Prostate gland (tissue), 2 donors: ENCODE measurements at regions not wholly inside any gene's neighbourhood (a gene's known extent, or its start where the extent isn't known, plus 50 kb on each side); places are given as distances from the start of the nearest gene placed in this dataset. TPM values are rescaled to one million over a fixed set of nuclear protein-coding genes. Genes with fewer than 3 reads are reported as not detected.
"Not testable (repeated sequence)": the region's sequence is repeated elsewhere in the genome, so short reads cannot be mapped to it uniquely, and the experiment has no call there.

Experiments used
- DNase-seq: peaks from one replicate; pipeline ENCODE4 v3.0.0-alpha.2; 2019; ENCODE audit warnings: low spot score
- H3K27ac ChIP-seq, 2 donors: fragments of 200-600 bp; sonication (generic); 2 replicates each; pipeline ENCODE4 v1.5.1; 2017 to 2019
- H3K27me3 ChIP-seq: fragments of 200-600 bp; sonication (generic); replicated peaks from 2 replicates; pipeline ENCODE4 v1.5.1; 2019; ENCODE audit not compliant: insufficient read depth
- H3K36me3 ChIP-seq, 2 donors: fragments of 200-600 bp; sonication (generic); 1 replicate in 1 of 2; 2 replicates in 1 of 2; pipeline versions ENCODE4 v1.5.1 to v1.8.1; 2017 to 2019
- H3K4me1 ChIP-seq: fragments of 200-600 bp; sonication (generic); replicated peaks from 2 replicates; pipeline ENCODE4 v1.5.1; 2019
- H3K4me3 ChIP-seq, 2 donors: fragments of 200-600 bp; sonication (generic); 2 replicates each; pipeline ENCODE4 v1.5.1; 2017 to 2019
- H3K9me3 ChIP-seq: fragments of 200-600 bp; sonication (generic); 2 replicates; pipeline ENCODE4 v1.5.1; 2017
- POLR2A ChIP-seq: fragments of 450-650 bp; IDR thresholded peaks from one replicate; pipeline ENCODE4 v1.6.1; 2016; ENCODE audit warnings: antibody characterized with exemption, mild to moderate bottlenecking
- POLR2AphosphoS5 ChIP-seq: sonication (generic); formaldehyde crosslinking; IDR thresholded peaks from one replicate; pipeline ENCODE4 v1.6.1; 2017; ENCODE audit warnings: antibody characterized with exemption
- WGBS: methylation state at CpG from one replicate; pipeline ENCODE4 v1.1.5; 2018; 5-methylcytosine and 5-hydroxymethylcytosine counted together
- intact Hi-C: fragments of 100-400 bp; cut with DNase I; formaldehyde crosslinking; loops from one replicate; pipeline ENCODE4 v1.14.2; 2022
- microRNA-seq: library from miRNA; unstranded; fragments of <30 nt; microRNA quantifications from one replicate; pipeline ENCODE4, GENCODE V29; 2016
- small RNA-seq, 2 donors: library from RNA; depleted of rRNA; stranded (forward); fragments of <200 nt; gene quantifications; one replicate each; pipeline ENCODE3, GENCODE V24; 2016
- TF ChIP-seq, protein P1 (sequence below), 4 experiments: fragments of 200-600 bp in 2 of 4; fragments of 450-650 bp in 2 of 4; sonication (generic) in 2 of 4; IDR thresholded peaks; 1 replicate in 3 of 4; 2 replicates in 1 of 4; pipeline ENCODE4 v1.5.1; 2016 to 2019; ENCODE audit warnings: antibody characterized with exemption in 4 of 4, mild to moderate bottlenecking in 2 of 4, moderate library complexity in 2 of 4

DNA sequence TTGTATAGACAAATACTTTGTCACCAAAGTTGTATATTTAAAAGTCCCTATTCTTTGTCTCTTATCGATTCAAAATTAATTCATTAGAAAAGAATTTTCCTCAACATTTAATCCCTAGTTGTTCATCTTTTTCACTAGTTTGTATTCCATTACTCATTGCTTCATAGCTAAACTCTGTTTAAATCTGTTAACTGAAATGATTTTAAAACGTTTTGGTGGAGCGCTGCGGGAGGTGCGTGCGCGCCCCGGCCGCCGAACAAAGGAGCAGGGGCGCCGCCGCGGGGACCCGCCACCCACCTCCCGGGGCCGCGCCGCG is 56.4 kb upstream of the GOLGA8A start:
- no peaks in the 10 kb centered on the region for H3K36me3 ChIP-seq
- no peaks in the 10 kb centered on the region for H3K4me1 ChIP-seq
- no peak for DNase-seq
- 16% methylated on average over 20 of the region's 20 CpGs for WGBS
- no peak overlapping the region for H3K4me3 ChIP-seq
- peaks cover 30% of the 10 kb centered on the region for H3K27me3 ChIP-seq
- intact Hi-C loops: no loop called here
- no peaks in the 10 kb centered on the region for H3K9me3 ChIP-seq
- H3K27ac ChIP-seq: no peak overlapping the region
- TF ChIP-seq POLR2AphosphoS5: no peak
- no peak for TF ChIP-seq POLR2A
- TF ChIP-seq, protein P1, sequence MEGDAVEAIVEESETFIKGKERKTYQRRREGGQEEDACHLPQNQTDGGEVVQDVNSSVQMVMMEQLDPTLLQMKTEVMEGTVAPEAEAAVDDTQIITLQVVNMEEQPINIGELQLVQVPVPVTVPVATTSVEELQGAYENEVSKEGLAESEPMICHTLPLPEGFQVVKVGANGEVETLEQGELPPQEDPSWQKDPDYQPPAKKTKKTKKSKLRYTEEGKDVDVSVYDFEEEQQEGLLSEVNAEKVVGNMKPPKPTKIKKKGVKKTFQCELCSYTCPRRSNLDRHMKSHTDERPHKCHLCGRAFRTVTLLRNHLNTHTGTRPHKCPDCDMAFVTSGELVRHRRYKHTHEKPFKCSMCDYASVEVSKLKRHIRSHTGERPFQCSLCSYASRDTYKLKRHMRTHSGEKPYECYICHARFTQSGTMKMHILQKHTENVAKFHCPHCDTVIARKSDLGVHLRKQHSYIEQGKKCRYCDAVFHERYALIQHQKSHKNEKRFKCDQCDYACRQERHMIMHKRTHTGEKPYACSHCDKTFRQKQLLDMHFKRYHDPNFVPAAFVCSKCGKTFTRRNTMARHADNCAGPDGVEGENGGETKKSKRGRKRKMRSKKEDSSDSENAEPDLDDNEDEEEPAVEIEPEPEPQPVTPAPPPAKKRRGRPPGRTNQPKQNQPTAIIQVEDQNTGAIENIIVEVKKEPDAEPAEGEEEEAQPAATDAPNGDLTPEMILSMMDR (IDR thresholded peaks at IDR 0.05): no peak

DNA sequence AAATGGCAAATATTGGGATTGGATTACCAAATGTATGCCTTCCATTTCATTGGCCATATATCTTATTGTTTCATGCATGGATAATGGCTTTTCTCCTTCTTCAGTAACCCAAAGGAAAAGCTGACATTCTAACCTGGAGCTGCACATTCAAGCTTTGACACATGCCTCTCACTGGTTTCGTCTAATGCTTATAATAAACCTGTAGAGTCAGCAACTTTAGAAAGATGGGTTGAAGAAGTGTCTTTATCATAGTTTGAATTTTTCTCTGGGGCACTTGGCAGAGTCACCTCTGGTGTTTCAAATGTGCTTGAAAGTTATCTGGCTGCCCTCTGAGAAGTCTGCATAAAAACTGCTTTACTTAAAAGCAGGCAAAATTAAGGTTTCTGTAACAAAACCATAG is 55.4 kb upstream of the GOLGA8A start:
- TF ChIP-seq POLR2AphosphoS5 (no peak), POLR2A (no peak)
- TF ChIP-seq, protein P1 (IDR thresholded peaks at IDR 0.05): no peak
- no peak for DNase-seq
- H3K27ac ChIP-seq: no peak overlapping the region
- H3K36me3 ChIP-seq: no peaks in the 10 kb centered on the region
- intact Hi-C loops: no loop called here
- no peak overlapping the region for H3K4me3 ChIP-seq
- no peaks in the 10 kb centered on the region for H3K9me3 ChIP-seq
- H3K4me1 ChIP-seq: no peaks in the 10 kb centered on the region
- peaks cover 30% of the 10 kb centered on the region for H3K27me3 ChIP-seq
- WGBS: 64% methylated on average over 1 of the region's 1 CpG

DNA sequence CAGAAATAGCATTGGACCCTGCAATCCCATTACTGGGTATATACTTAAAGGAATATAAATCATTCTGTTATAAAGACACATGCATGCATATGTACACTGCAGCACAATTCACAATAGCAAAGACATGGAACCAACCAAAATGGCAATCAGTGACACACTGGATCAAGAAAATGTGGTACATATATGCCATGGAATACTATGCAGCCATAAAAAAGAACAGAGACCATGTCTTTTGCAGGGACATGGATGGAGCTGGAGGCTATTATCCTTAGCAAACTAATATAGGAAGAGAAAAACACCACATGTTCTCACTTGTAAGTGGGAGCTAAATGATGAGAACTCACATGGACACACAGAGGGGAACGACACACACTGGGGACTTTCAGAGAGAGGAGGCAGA is 53.9 kb upstream of the GOLGA8A start:
- H3K27ac ChIP-seq, H3K9me3 ChIP-seq, H3K36me3 ChIP-seq, H3K4me3 ChIP-seq, H3K4me1 ChIP-seq, DNase-seq, intact Hi-C loops: not testable (repeated sequence)
- peaks cover 30% of the 10 kb centered on the region for H3K27me3 ChIP-seq
- 100% methylated on average over 1 of the region's 1 CpG for WGBS

DNA sequence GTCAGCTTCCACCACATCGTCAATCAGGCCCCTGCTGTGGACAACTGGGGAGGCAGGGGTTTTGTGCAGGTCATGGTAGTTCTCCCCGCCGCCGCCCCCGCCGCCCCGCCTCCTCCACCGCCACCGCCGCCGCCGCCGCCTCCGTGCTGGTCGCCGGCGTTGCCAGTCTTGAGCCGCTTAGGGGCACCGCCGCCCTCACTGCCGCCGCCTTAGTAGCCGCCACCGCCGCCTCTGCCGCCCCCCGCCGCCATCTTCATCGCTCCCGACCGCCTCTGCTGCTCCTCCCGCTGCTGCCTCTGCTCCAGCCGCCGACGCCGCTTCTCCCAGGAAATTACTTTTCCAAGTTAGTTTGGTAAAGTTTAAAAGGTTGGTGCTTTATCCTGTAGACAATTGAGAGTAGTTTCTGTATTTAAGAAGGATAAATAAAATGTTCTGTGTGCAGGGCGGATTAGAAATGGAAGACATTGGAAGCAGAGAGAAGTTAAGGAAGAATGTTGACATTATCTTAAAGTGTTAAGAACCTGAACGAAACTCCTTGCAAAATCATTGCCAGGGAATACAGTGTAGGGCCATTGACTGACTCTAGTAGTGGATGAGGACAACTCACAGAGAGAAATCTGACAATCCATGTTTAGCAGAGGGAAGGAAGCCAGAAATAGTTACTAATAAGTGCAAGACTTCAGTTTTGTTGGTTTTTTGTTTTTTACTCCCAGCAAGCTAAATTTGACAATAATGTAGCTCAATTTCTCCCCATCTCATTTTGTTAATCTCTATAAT is 53.0 kb upstream of the GOLGA8A start:
- Histone ChIP-seq H3K4me3 (no peak overlapping the region), H3K4me1 (no peaks in the 10 kb centered on the region), H3K36me3 (no peaks in the 10 kb centered on the region), H3K9me3 (no peaks in the 10 kb centered on the region), H3K27me3 (peaks cover 27% of the 10 kb centered on the region), H3K27ac (no peak overlapping the region)
- no peak for DNase-seq
- TF ChIP-seq, protein P1 (IDR thresholded peaks at IDR 0.05): no peak
- no peak for TF ChIP-seq POLR2AphosphoS5
- TF ChIP-seq POLR2A: no peak
- WGBS: 15% methylated on average over 23 of the region's 38 CpGs
- intact Hi-C loops: no loop called here

DNA sequence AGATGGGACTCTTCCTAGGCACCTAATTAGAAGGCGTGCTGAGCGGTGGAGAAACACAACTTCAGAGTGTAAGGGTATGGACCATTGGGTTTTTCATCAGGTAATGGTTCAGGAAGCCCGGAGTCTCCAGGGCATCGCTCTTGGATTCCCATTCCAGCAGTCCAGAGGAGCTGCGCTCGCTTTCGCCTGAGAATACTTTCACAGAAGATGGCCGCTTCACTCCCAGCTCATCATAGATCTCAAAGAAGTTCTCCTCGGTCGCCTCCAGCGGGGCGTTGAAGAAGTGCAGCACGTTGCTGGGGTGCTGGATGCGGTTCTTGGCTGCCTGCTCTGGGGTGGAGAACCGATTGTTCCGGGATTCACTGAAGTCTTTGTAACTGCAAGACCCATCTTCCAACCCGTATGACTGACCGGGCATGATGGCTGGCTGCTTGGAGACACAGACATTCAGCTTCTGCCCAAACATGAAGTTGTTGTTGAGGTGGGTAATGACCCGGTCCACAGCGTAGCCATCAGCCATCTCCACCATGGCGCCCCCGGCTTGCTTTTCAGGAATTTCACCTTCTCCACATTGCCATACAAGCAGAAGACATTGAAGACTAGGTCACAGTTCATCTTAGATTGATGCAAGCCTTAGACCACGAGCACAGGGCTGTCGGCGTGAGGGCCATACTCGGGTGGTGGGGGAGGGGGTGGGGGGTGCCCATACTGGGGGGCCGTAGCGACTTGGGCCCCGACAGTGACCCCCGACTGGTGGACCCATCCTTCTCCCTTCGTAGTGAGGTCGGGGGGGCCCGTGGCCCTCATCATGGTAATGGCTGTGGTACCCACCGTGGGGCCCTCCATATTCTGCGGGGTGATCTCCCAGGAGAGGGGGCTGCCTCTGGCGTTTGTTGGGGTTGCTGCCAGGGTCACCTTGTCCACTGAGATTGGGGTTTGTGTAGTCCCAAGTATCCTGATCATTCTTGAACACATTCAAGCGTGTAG is 51.7 kb upstream of the GOLGA8A start:
- intact Hi-C loops, DNase-seq, H3K4me1 ChIP-seq, H3K36me3 ChIP-seq, H3K9me3 ChIP-seq, H3K27ac ChIP-seq, H3K4me3 ChIP-seq: not testable (repeated sequence)
- 91% methylated on average over 37 of the region's 37 CpGs for WGBS
- H3K27me3 ChIP-seq: peaks cover 15% of the 10 kb centered on the region

Small RNA genes in the stretch of these regions (microRNA-seq; reads per million reads assigned to microRNA genes)
- not detected for gene MIR1233-2

Small RNA genes in the stretch of these regions (small RNA-seq; reads per million reads assigned to genes)
- 0 reads per million in 2 donors for gene MIR1233-2
